ENCODE measurements at regions not wholly inside any gene's neighbourhood (a gene's known extent, or its start where the extent isn't known, plus 50 kb on each side); places are given as distances from the start of the nearest gene placed in this dataset.

GRCh38 chr12:102722147-102722546 is 194.9 kb downstream of the PAH start:
- TF ChIP-seq CTCF (tag by site-specific recombination; IDR thresholded peaks at IDR 0.05) (no peak), ZNF24 (tag by site-specific recombination; IDR thresholded peaks at IDR 0.05) (no peak), ZNF274 (IDR thresholded peaks at IDR 0.05; ENCODE audit: low read length) (no peak), ZNF274 (tag by site-specific recombination; IDR thresholded peaks at IDR 0.05; ENCODE audit: borderline replicate concordance) (no peak), ZBTB21 (tag by site-specific recombination; IDR thresholded peaks at IDR 0.05) (no peak), ZNF335 (tag by site-specific recombination; conservative IDR thresholded peaks at IDR 0.05) (no peak), YY1 (tag by site-specific recombination; IDR thresholded peaks at IDR 0.05) (no peak)
- TF ChIP-seq, protein P1, sequence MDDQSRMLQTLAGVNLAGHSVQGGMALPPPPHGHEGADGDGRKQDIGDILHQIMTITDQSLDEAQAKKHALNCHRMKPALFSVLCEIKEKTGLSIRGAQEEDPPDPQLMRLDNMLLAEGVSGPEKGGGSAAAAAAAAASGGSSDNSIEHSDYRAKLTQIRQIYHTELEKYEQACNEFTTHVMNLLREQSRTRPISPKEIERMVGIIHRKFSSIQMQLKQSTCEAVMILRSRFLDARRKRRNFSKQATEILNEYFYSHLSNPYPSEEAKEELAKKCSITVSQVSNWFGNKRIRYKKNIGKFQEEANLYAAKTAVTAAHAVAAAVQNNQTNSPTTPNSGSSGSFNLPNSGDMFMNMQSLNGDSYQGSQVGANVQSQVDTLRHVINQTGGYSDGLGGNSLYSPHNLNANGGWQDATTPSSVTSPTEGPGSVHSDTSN (CRISPR knock-in tag; IDR thresholded peaks at IDR 0.05): no peak
